ENCODE measurements at regions not wholly inside any gene's neighbourhood (a gene's known extent, or its start where the extent isn't known, plus 50 kb on each side); places are given as distances from the start of the nearest gene placed in this dataset.
"Not testable (repeated sequence)": the region's sequence is repeated elsewhere in the genome, so short reads cannot be mapped to it uniquely, and the experiment has no call there.

- not testable (repeated sequence) for DNase-seq (ENCODE audit: low read depth)
Observed at GRCh38 chr2:54031288-54031687, 60.5 kb upstream of the PSME4 start.

GRCh38 chr2:54030806-54031205 lies 60.0 kb upstream of the PSME4 start:
- DNase-seq (ENCODE audit: low read depth), result no peak

GRCh38 chr2:54030396-54030741 lies 59.6 kb upstream of the PSME4 start:
- no peak for DNase-seq (ENCODE audit: low read depth)

GRCh38 chr2:54029721-54030395 lies 59.1 kb upstream of the PSME4 start:
- DNase-seq (ENCODE audit: low read depth), result no peak

GRCh38 chr2:54025463-54026075 lies 54.8 kb upstream of the PSME4 start:
- DNase-seq (ENCODE audit: low read depth), result not testable (repeated sequence)

GRCh38 chr2:54024576-54024975 lies 53.8 kb upstream of the PSME4 start:
- DNase-seq (ENCODE audit: low read depth), result no peak

- no peak for DNase-seq (ENCODE audit: low read depth)
Observed at GRCh38 chr2:54021702-54022101, 50.9 kb upstream of the PSME4 start.

GRCh38 chr2:54020793-54021414 lies 50.1 kb upstream of the PSME4 start:
- no peak for DNase-seq (ENCODE audit: low read depth)

Measured in fibroblast of the conjunctiva (primary cell).